ENCODE measurements at regions not wholly inside any gene's neighbourhood (a gene's known extent, or its start where the extent isn't known, plus 50 kb on each side); places are given as distances from the start of the nearest gene placed in this dataset.

DNA sequence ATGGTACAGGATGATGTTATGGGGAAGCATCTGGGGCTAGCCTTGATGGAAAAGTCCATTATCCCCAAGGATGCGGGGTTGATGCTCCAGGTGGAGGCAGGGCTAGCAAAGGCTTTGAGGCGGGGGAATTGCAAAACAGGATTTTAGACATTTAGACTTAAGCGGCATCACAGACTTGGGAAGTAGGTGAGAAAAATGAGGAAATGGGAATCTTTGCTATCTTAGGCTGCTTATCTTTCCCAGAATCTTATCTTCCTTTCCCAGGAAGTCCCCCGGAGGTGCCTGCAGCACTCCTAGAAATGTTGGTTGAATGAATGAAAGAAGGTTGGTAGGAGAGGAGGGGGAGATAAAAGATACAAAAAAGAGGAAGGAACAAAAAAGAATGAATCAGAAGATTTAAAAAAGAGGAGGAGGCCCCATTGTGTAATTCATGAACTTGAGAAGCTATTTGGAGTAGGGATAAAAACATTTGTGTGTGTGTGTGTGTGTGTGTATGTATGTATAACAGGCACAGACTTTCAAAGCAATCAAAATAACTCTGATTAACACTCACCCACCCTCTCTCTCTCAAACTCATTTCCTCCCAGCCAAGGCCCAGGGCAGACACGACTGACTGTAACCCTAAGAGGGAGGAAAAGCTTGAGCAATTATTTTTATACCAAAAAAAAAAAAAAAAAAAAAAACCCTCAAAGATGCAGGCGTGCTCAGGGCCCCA lies 62.5 kb upstream of the TBX3 start:
- TF ChIP-seq, protein P1, sequence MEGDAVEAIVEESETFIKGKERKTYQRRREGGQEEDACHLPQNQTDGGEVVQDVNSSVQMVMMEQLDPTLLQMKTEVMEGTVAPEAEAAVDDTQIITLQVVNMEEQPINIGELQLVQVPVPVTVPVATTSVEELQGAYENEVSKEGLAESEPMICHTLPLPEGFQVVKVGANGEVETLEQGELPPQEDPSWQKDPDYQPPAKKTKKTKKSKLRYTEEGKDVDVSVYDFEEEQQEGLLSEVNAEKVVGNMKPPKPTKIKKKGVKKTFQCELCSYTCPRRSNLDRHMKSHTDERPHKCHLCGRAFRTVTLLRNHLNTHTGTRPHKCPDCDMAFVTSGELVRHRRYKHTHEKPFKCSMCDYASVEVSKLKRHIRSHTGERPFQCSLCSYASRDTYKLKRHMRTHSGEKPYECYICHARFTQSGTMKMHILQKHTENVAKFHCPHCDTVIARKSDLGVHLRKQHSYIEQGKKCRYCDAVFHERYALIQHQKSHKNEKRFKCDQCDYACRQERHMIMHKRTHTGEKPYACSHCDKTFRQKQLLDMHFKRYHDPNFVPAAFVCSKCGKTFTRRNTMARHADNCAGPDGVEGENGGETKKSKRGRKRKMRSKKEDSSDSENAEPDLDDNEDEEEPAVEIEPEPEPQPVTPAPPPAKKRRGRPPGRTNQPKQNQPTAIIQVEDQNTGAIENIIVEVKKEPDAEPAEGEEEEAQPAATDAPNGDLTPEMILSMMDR (IDR thresholded peaks at IDR 0.05), result no peak
- no peak for TF ChIP-seq POLR2A (IDR thresholded peaks at IDR 0.05)
